ENCODE measurements at regions not wholly inside any gene's neighbourhood (a gene's known extent, or its start where the extent isn't known, plus 50 kb on each side); places are given as distances from the start of the nearest gene placed in this dataset.

DNA sequence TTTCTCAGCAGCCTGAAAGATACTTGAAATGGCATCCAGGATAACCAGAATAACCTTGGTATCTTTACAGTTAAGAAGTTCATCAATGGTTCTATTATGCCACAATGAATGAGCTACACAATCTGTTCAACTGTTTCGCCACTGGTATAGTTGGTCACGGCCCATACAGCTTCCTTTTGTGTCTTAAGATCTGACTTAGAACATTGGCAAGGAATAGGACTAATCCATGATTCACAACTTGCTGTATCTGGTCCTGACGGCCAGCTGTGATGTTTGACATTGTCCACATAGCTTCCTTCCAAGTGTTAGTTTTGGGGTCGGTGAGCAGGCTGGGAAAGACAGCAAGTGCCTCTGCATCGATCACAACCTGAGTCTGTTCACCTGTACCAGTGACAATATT, 113.3 kb upstream of the RAD23B start:
- H2AFZ ChIP-seq = no peak overlapping the region
- peak; percentile 33 for DNase-seq
- no peak overlapping the region for H3K9ac ChIP-seq
- peaks cover 13% of the 10 kb centered on the region for H3K4me1 ChIP-seq (ENCODE audit: insufficient read depth)
- H4K20me1 ChIP-seq (ENCODE audit: insufficient read depth) = no peaks in the 10 kb centered on the region
- H3F3A ChIP-seq (ENCODE audit: insufficient read depth) = peaks cover 7% of the 10 kb centered on the region
- no peaks in the 10 kb centered on the region for H3K9me2 ChIP-seq (ENCODE audit: insufficient read depth)
- TF ChIP-seq EZH2 (IDR thresholded peaks at IDR 0.05; ENCODE audit: insufficient read depth, poor library complexity, severe bottlenecking) (no peak), EZH2phosphoT487 (IDR thresholded peaks at IDR 0.05; ENCODE audit: insufficient read depth, low read depth) (no peak)
- H3K27me3 ChIP-seq (replicated peaks; ENCODE audit: insufficient read depth) = peaks cover 4% of the 10 kb centered on the region; the same call in 1 of the 2 replicates
- no peak overlapping the region for H3K4me3 ChIP-seq
- H3K9me3 ChIP-seq (ENCODE audit: low read depth) = no peaks in the 10 kb centered on the region
- WGBS, 2 experiments (ENCODE audit: low coverage in 1 of 2, low lambda C conversion rate in 2 of 2, missing lambda C conversion rate in 2 of 2) = 46 to 52% methylated on average over 5 of the region's 5 CpGs
- H3K4me2 ChIP-seq (ENCODE audit: unreplicated experiment) = no peak overlapping the region
- no peaks in the 10 kb centered on the region for H3K79me2 ChIP-seq (ENCODE audit: insufficient read depth)
- no peaks in the 10 kb centered on the region for H3K36me3 ChIP-seq (ENCODE audit: low read depth)
- in situ Hi-C loops (cut with MboI) = no loop called here
- no peak overlapping the region for H3K27ac ChIP-seq

DNA sequence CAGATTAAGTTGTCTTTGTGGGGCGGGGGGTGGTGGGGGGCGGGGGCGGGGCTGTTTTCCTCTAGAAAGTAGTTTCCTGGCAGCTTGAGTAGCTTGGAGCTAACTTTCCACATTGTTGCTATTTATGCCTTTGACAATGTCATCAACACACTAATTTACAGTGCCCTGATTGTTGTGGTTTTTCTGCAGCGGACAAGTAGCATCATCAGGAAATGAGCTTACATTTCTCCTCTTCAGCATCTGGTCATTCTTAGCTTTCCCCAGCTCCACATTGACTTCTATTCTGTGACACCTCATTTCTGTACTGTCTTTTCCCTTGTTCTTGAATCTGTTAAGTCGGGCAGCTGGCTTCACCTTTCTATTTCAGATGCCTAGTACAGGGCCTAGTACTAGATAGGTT, 112.3 kb upstream of the RAD23B start:
- in situ Hi-C loops (cut with MboI) = no loop called here
- Histone ChIP-seq H3K9me3 (ENCODE audit: low read depth) (no peaks in the 10 kb centered on the region), H3F3A (ENCODE audit: insufficient read depth) (peaks cover 17% of the 10 kb centered on the region), H3K9me2 (ENCODE audit: insufficient read depth) (no peaks in the 10 kb centered on the region), H3K4me2 (ENCODE audit: unreplicated experiment) (no peak overlapping the region), H3K27me3 (replicated peaks; ENCODE audit: insufficient read depth) (peaks cover 4% of the 10 kb centered on the region; the same call in 1 of the 2 replicates), H2AFZ (no peak overlapping the region), H3K9ac (no peak overlapping the region), H3K4me1 (ENCODE audit: insufficient read depth) (peaks cover 23% of the 10 kb centered on the region), H3K79me2 (ENCODE audit: insufficient read depth) (no peaks in the 10 kb centered on the region), H3K27ac (no peak overlapping the region), H3K4me3 (no peak overlapping the region), H4K20me1 (ENCODE audit: insufficient read depth) (no peaks in the 10 kb centered on the region), H3K36me3 (ENCODE audit: low read depth) (no peaks in the 10 kb centered on the region)
- no peak for DNase-seq
- TF ChIP-seq EZH2phosphoT487 (IDR thresholded peaks at IDR 0.05; ENCODE audit: insufficient read depth, low read depth) (no peak), EZH2 (IDR thresholded peaks at IDR 0.05; ENCODE audit: insufficient read depth, poor library complexity, severe bottlenecking) (no peak)
- WGBS, 2 experiments (ENCODE audit: low coverage in 1 of 2, low lambda C conversion rate in 2 of 2, missing lambda C conversion rate in 2 of 2) = 33 to 48% methylated on average over 4 to 5 of the region's 5 CpGs

DNA sequence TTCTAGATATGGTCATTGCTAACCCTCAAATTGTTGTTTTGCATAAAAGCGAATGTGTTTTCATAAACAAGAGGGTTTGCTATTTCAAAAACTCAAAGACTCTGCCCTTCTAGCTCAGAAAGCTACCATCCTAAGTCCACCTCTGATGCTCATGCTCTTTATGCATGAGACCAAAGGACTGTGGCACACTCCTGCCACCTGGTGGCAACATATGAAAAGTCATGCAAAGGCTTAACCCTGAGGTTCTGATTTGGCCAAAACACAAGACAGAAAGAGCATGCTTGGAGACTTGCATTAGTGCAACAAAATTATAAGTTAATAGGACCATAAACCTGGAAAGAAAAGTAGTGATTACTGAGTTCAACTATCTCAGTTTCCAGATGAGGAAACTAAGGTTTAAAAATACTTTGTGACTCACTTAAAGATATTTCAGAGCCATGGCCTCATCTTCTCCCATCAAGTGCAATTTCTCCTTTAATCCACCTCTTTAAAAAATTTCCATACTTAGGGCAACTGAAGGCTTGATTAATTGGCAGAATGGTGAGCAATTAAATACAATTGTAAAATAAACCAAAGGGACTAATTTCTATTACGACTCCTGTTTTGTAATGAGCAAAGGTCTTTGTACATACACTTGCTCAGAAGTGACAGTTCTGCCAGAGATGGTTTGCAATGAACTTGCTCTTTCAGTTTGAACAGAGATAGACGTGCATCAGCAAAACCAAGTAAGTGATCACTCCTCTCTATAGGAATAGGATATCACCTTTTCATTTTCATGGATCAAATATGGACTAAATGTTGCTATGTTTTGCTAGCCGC, 110.7 kb upstream of the RAD23B start:
- no peaks in the 10 kb centered on the region for H4K20me1 ChIP-seq (ENCODE audit: insufficient read depth)
- no peak overlapping the region for H3K4me2 ChIP-seq (ENCODE audit: unreplicated experiment)
- H3K79me2 ChIP-seq (ENCODE audit: insufficient read depth) = no peaks in the 10 kb centered on the region
- peaks cover 25% of the 10 kb centered on the region for H3F3A ChIP-seq (ENCODE audit: insufficient read depth)
- H3K9me3 ChIP-seq (ENCODE audit: low read depth) = no peaks in the 10 kb centered on the region
- H3K9me2 ChIP-seq (ENCODE audit: insufficient read depth) = no peaks in the 10 kb centered on the region
- in situ Hi-C loops (cut with MboI) = no loop called here
- no peaks in the 10 kb centered on the region for H3K36me3 ChIP-seq (ENCODE audit: low read depth)
- no peak overlapping the region for H3K9ac ChIP-seq
- TF ChIP-seq EZH2phosphoT487 (IDR thresholded peaks at IDR 0.05; ENCODE audit: insufficient read depth, low read depth) = no peak
- TF ChIP-seq EZH2 (IDR thresholded peaks at IDR 0.05; ENCODE audit: insufficient read depth, poor library complexity, severe bottlenecking) = no peak
- WGBS, 2 experiments (ENCODE audit: low coverage in 1 of 2, low lambda C conversion rate in 2 of 2, missing lambda C conversion rate in 2 of 2) = 61 to 63% methylated on average over 4 of the region's 4 CpGs
- H3K4me1 ChIP-seq (ENCODE audit: insufficient read depth) = peaks cover 38% of the 10 kb centered on the region
- H3K4me3 ChIP-seq = no peak overlapping the region
- peak; percentile 78 for DNase-seq
- H2AFZ ChIP-seq = no peak overlapping the region
- no peak overlapping the region for H3K27ac ChIP-seq
- peaks cover 2% of the 10 kb centered on the region; the same call in 1 of the 2 replicates for H3K27me3 ChIP-seq (replicated peaks; ENCODE audit: insufficient read depth)

DNA sequence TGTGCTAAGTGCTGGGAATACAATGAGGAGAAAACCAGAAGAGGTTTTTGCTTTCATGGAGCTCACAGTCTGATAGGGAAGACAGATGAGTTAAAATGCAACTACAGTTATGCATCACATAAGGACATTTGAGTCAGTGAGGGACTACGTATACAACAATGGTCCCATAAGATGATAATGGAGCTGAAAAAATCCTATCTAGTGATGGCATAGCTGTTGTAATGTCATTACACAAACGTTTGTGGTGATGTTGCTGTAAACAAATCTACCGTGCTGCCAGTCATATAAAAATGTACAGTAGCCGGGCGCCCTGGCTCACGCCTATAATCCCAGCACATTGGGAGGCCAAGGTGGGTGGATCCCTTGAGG, 110.1 kb upstream of the RAD23B start:
- H3K4me1 ChIP-seq (ENCODE audit: insufficient read depth) = peaks cover 40% of the 10 kb centered on the region
- no peaks in the 10 kb centered on the region for H3K9me2 ChIP-seq (ENCODE audit: insufficient read depth)
- H3K4me2 ChIP-seq (ENCODE audit: unreplicated experiment) = no peak overlapping the region
- no peak overlapping the region for H3K4me3 ChIP-seq
- no peak for DNase-seq
- H2AFZ ChIP-seq = no peak overlapping the region
- TF ChIP-seq EZH2phosphoT487 (IDR thresholded peaks at IDR 0.05; ENCODE audit: insufficient read depth, low read depth) (no peak), EZH2 (IDR thresholded peaks at IDR 0.05; ENCODE audit: insufficient read depth, poor library complexity, severe bottlenecking) (no peak)
- H3K27ac ChIP-seq = no peak overlapping the region
- H3K79me2 ChIP-seq (ENCODE audit: insufficient read depth) = no peaks in the 10 kb centered on the region
- in situ Hi-C loops (cut with MboI) = no loop called here
- no peaks in the 10 kb centered on the region for H3K36me3 ChIP-seq (ENCODE audit: low read depth)
- no peak overlapping the region for H3K9ac ChIP-seq
- H3K27me3 ChIP-seq (replicated peaks; ENCODE audit: insufficient read depth) = no peaks in the 10 kb centered on the region; the same call in 1 of the 2 replicates
- 85 to 91% methylated on average over 6 of the region's 6 CpGs for WGBS, 2 experiments (ENCODE audit: low coverage in 1 of 2, low lambda C conversion rate in 2 of 2, missing lambda C conversion rate in 2 of 2)
- no peaks in the 10 kb centered on the region for H4K20me1 ChIP-seq (ENCODE audit: insufficient read depth)
- peaks cover 25% of the 10 kb centered on the region for H3F3A ChIP-seq (ENCODE audit: insufficient read depth)
- H3K9me3 ChIP-seq (ENCODE audit: low read depth) = no peaks in the 10 kb centered on the region

Measured in GM23248 (cell line).